ENCODE measurements at regions not wholly inside any gene's neighbourhood (a gene's known extent, or its start where the extent isn't known, plus 50 kb on each side); places are given as distances from the start of the nearest gene placed in this dataset.

- no peak for ATAC-seq
- intact Hi-C loops (cut with DNase I): no loop called here
- no peak for DNase-seq (ENCODE audit: low spot score)
Observed at GRCh38 chr1:172863031-172863430, 187.7 kb downstream of the TNFSF18 start.

- intact Hi-C loops (cut with DNase I): no loop called here
- DNase-seq (ENCODE audit: low spot score): no peak
- no peak for ATAC-seq
Observed at GRCh38 chr1:172867216-172867818, 183.4 kb downstream of the TNFSF18 start.

GRCh38 chr1:172870901-172871606, 179.7 kb downstream of the TNFSF18 start:
- no peak for ATAC-seq
- DNase-seq (ENCODE audit: low spot score): no peak
- intact Hi-C loops (cut with DNase I): no loop called here

- intact Hi-C loops (cut with DNase I): no loop called here
- no peak for DNase-seq (ENCODE audit: low spot score)
- ATAC-seq: no peak
Observed at GRCh38 chr1:172874950-172875349, 175.8 kb downstream of the TNFSF18 start.

GRCh38 chr1:172875892-172876291, 174.8 kb downstream of the TNFSF18 start:
- ATAC-seq (no peak), DNase-seq (ENCODE audit: low spot score) (no peak)
- intact Hi-C loops (cut with DNase I): no loop called here

GRCh38 chr1:172882385-172882784, 168.4 kb downstream of the TNFSF18 start:
- intact Hi-C loops (cut with DNase I): no loop called here
- DNase-seq (ENCODE audit: low spot score): no peak
- ATAC-seq: no peak

- intact Hi-C loops (cut with DNase I): no loop called here
- no peak for ATAC-seq
- DNase-seq (ENCODE audit: low spot score): no peak
Observed at GRCh38 chr1:172882791-172883386, 167.9 kb downstream of the TNFSF18 start.

GRCh38 chr1:172883387-172883791, 167.4 kb downstream of the TNFSF18 start:
- DNase-seq (ENCODE audit: low spot score) (no peak), ATAC-seq (no peak)
- intact Hi-C loops (cut with DNase I): no loop called here

GRCh38 chr1:172883844-172884243, 166.9 kb downstream of the TNFSF18 start:
- intact Hi-C loops (cut with DNase I): no loop called here

GRCh38 chr1:172885411-172885810, 165.3 kb downstream of the TNFSF18 start:
- ATAC-seq: no peak
- intact Hi-C loops (cut with DNase I): no loop called here
- DNase-seq (ENCODE audit: low spot score): no peak

More at GRCh38 chr1:172883844-172884243, 166.9 kb downstream of the TNFSF18 start:
- DNase-seq (ENCODE audit: low spot score) (no peak), ATAC-seq (no peak)

- ATAC-seq: no peak
- DNase-seq (ENCODE audit: low spot score): no peak
- intact Hi-C loops (cut with DNase I): no loop called here
Observed at GRCh38 chr1:172885971-172886370, 164.8 kb downstream of the TNFSF18 start.

- intact Hi-C loops (cut with DNase I): no loop called here
- no peak for ATAC-seq
Observed at GRCh38 chr1:172887162-172887561, 163.6 kb downstream of the TNFSF18 start.

GRCh38 chr1:172893146-172893841, 157.4 kb downstream of the TNFSF18 start:
- DNase-seq (ENCODE audit: low spot score) (no peak), ATAC-seq (no peak)
- intact Hi-C loops (cut with DNase I): no loop called here

More at GRCh38 chr1:172887162-172887561, 163.6 kb downstream of the TNFSF18 start:
- DNase-seq (ENCODE audit: low spot score): no peak

GRCh38 chr1:172894349-172895049, 156.2 kb downstream of the TNFSF18 start:
- DNase-seq (ENCODE audit: low spot score) (no peak), ATAC-seq (no peak)
- intact Hi-C loops (cut with DNase I): no loop called here

- DNase-seq (ENCODE audit: low spot score) (no peak), ATAC-seq (peak; percentile 45)
- intact Hi-C loops (cut with DNase I): no loop called here
Observed at GRCh38 chr1:172895050-172895460, 155.7 kb downstream of the TNFSF18 start.

- no peak for DNase-seq (ENCODE audit: low spot score)
- intact Hi-C loops (cut with DNase I): no loop called here
- no peak for ATAC-seq
Observed at GRCh38 chr1:172895761-172896160, 155.0 kb downstream of the TNFSF18 start.

- DNase-seq (ENCODE audit: low spot score): no peak
- intact Hi-C loops (cut with DNase I): no loop called here
- no peak for ATAC-seq
Observed at GRCh38 chr1:172897738-172898137, 153.0 kb downstream of the TNFSF18 start.

- DNase-seq (ENCODE audit: low spot score): no peak
- intact Hi-C loops (cut with DNase I): no loop called here
- no peak for ATAC-seq
Observed at GRCh38 chr1:172898866-172899265, 151.9 kb downstream of the TNFSF18 start.

- intact Hi-C loops (cut with DNase I): no loop called here
- DNase-seq (ENCODE audit: low spot score): no peak
- no peak for ATAC-seq
Observed at GRCh38 chr1:172900376-172900997, 150.3 kb downstream of the TNFSF18 start.
